ENCODE measurements at regions not wholly inside any gene's neighbourhood (a gene's known extent, or its start where the extent isn't known, plus 50 kb on each side); places are given as distances from the start of the nearest gene placed in this dataset.

GRCh38 chr12:111219440-111219839 is 149.5 kb downstream of the PHETA1 start:
- H3K27ac ChIP-seq (ENCODE audit: low read depth, low read length) = no peak overlapping the region
- peaks cover 6% of the 10 kb centered on the region for H3K27me3 ChIP-seq (ENCODE audit: insufficient read depth, low read length)
- no peaks in the 10 kb centered on the region for H3K4me1 ChIP-seq (ENCODE audit: insufficient read depth, low read length)
- no peak for TF ChIP-seq EZH2 (IDR thresholded peaks at IDR 0.05; ENCODE audit: insufficient read depth, low read length)
- TF ChIP-seq, protein P1, sequence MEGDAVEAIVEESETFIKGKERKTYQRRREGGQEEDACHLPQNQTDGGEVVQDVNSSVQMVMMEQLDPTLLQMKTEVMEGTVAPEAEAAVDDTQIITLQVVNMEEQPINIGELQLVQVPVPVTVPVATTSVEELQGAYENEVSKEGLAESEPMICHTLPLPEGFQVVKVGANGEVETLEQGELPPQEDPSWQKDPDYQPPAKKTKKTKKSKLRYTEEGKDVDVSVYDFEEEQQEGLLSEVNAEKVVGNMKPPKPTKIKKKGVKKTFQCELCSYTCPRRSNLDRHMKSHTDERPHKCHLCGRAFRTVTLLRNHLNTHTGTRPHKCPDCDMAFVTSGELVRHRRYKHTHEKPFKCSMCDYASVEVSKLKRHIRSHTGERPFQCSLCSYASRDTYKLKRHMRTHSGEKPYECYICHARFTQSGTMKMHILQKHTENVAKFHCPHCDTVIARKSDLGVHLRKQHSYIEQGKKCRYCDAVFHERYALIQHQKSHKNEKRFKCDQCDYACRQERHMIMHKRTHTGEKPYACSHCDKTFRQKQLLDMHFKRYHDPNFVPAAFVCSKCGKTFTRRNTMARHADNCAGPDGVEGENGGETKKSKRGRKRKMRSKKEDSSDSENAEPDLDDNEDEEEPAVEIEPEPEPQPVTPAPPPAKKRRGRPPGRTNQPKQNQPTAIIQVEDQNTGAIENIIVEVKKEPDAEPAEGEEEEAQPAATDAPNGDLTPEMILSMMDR (IDR thresholded peaks at IDR 0.05; ENCODE audit: insufficient read depth, low read depth, low read length) = no peak
- no peak overlapping the region for H3K9ac ChIP-seq (ENCODE audit: low read length)
- H3K79me2 ChIP-seq (ENCODE audit: insufficient read depth, low read length) = no peaks in the 10 kb centered on the region
- H3K36me3 ChIP-seq (ENCODE audit: insufficient read depth, low read length) = no peaks in the 10 kb centered on the region
- no peaks in the 10 kb centered on the region for H3K9me3 ChIP-seq (ENCODE audit: insufficient read depth, low read depth, low read length)
- H3K4me2 ChIP-seq (ENCODE audit: low read length) = no peak overlapping the region
- DNase-seq (ENCODE audit: low read depth) = no peak
- Mint-ChIP-seq H3K27ac (ENCODE audit: unreplicated experiment) (no peak overlapping the region), H3K4me3 (ENCODE audit: unreplicated experiment) (no peak overlapping the region), H3K4me1 (ENCODE audit: low read depth, unreplicated experiment) (no peaks in the 10 kb centered on the region), H3K27me3 (ENCODE audit: low read depth, unreplicated experiment) (peaks cover 29% of the 10 kb centered on the region), H3K36me3 (ENCODE audit: low read depth, unreplicated experiment) (no peaks in the 10 kb centered on the region), H3K9me3 (ENCODE audit: unreplicated experiment) (peaks cover 2% of the 10 kb centered on the region)
- H4K20me1 ChIP-seq (ENCODE audit: insufficient read depth, low read length) = no peaks in the 10 kb centered on the region
- no peak overlapping the region for H2AFZ ChIP-seq (ENCODE audit: low read depth, low read length)
- FAIRE-seq = no peak
- no peak overlapping the region for H3K4me3 ChIP-seq (ENCODE audit: insufficient read depth, low read depth, low read length)

- Histone ChIP-seq H3K79me2 (ENCODE audit: insufficient read depth, low read length) (no peaks in the 10 kb centered on the region), H3K36me3 (ENCODE audit: insufficient read depth, low read length) (no peaks in the 10 kb centered on the region), H4K20me1 (ENCODE audit: insufficient read depth, low read length) (no peaks in the 10 kb centered on the region), H2AFZ (ENCODE audit: low read depth, low read length) (no peak overlapping the region), H3K9me3 (ENCODE audit: insufficient read depth, low read depth, low read length) (no peaks in the 10 kb centered on the region), H3K4me3 (ENCODE audit: insufficient read depth, low read depth, low read length) (no peak overlapping the region), H3K9ac (ENCODE audit: low read length) (no peak overlapping the region), H3K4me1 (ENCODE audit: insufficient read depth, low read length) (no peaks in the 10 kb centered on the region), H3K4me2 (ENCODE audit: low read length) (no peak overlapping the region), H3K27me3 (ENCODE audit: insufficient read depth, low read length) (peaks cover 6% of the 10 kb centered on the region), H3K27ac (ENCODE audit: low read depth, low read length) (no peak overlapping the region)
- no peak for FAIRE-seq
- DNase-seq (ENCODE audit: low read depth) = no peak
- peaks cover 2% of the 10 kb centered on the region for H3K9me3 Mint-ChIP-seq (ENCODE audit: unreplicated experiment)
- H3K27ac Mint-ChIP-seq (ENCODE audit: unreplicated experiment) = no peak overlapping the region
- TF ChIP-seq EZH2 (IDR thresholded peaks at IDR 0.05; ENCODE audit: insufficient read depth, low read length) = no peak
- TF ChIP-seq, protein P1 (IDR thresholded peaks at IDR 0.05; ENCODE audit: insufficient read depth, low read depth, low read length) = no peak
- H3K36me3 Mint-ChIP-seq (ENCODE audit: low read depth, unreplicated experiment) = no peaks in the 10 kb centered on the region
- no peaks in the 10 kb centered on the region for H3K4me1 Mint-ChIP-seq (ENCODE audit: low read depth, unreplicated experiment)
- no peak overlapping the region for H3K4me3 Mint-ChIP-seq (ENCODE audit: unreplicated experiment)
- peaks cover 31% of the 10 kb centered on the region for H3K27me3 Mint-ChIP-seq (ENCODE audit: low read depth, unreplicated experiment)
Observed at GRCh38 chr12:111218499-111218898, 150.4 kb downstream of the PHETA1 start.

DNA sequence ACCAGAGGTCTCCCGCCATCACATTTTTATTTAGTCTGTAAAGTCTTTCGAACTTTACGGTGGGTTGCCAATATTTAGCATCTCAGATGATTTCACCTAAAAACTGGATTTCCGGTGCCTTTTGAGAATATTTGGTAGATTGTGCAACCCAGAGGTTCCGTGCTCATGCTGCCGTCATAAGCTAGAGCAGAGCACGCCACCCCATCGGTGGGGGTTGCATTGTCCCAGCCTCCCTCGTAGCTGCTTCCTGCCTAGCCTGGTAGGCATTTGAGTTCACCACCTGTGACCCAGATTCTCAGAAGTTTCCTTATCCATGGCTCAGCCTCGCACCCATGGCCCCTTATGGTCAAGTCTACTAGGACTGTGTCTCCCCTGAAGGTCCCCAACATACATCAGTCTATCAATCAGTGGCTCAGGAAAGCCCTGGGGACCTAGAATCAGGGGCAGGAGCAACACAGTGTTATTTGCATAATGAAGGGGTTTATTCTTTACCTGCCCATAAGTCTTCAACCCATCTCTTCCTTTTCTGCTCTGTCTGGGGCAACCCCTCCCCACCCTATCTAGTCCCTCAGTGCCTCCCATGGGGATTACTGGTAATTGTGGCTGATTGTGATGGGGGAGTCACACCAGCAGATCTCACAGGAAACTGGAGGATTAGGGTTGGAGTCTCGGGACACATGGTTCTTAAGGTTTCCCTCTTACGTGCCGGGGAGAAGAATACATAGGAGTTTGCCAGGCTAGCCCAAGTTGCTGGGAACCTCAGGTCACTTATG is 152.3 kb downstream of the PHETA1 start:
- H3K27me3 ChIP-seq (ENCODE audit: insufficient read depth, low read length) = peaks cover 6% of the 10 kb centered on the region
- Mint-ChIP-seq H3K4me3 (ENCODE audit: unreplicated experiment) (no peak overlapping the region), H3K9me3 (ENCODE audit: unreplicated experiment) (peaks cover 2% of the 10 kb centered on the region), H3K27me3 (ENCODE audit: low read depth, unreplicated experiment) (peaks cover 33% of the 10 kb centered on the region), H3K36me3 (ENCODE audit: low read depth, unreplicated experiment) (no peaks in the 10 kb centered on the region), H3K27ac (ENCODE audit: unreplicated experiment) (no peak overlapping the region), H3K4me1 (ENCODE audit: low read depth, unreplicated experiment) (no peaks in the 10 kb centered on the region)
- TF ChIP-seq EZH2 (IDR thresholded peaks at IDR 0.05; ENCODE audit: insufficient read depth, low read length) = no peak
- TF ChIP-seq, protein P1 (IDR thresholded peaks at IDR 0.05; ENCODE audit: insufficient read depth, low read depth, low read length) = no peak
- H4K20me1 ChIP-seq (ENCODE audit: insufficient read depth, low read length) = no peaks in the 10 kb centered on the region
- H3K9me3 ChIP-seq (ENCODE audit: insufficient read depth, low read depth, low read length) = no peaks in the 10 kb centered on the region
- H3K27ac ChIP-seq (ENCODE audit: low read depth, low read length) = no peak overlapping the region
- H3K4me2 ChIP-seq (ENCODE audit: low read length) = no peak overlapping the region
- H3K9ac ChIP-seq (ENCODE audit: low read length) = no peak overlapping the region
- no peaks in the 10 kb centered on the region for H3K79me2 ChIP-seq (ENCODE audit: insufficient read depth, low read length)
- H3K4me3 ChIP-seq (ENCODE audit: insufficient read depth, low read depth, low read length) = no peak overlapping the region
- no peaks in the 10 kb centered on the region for H3K36me3 ChIP-seq (ENCODE audit: insufficient read depth, low read length)
- DNase-seq (ENCODE audit: low read depth) (no peak), FAIRE-seq (no peak)
- no peak overlapping the region for H2AFZ ChIP-seq (ENCODE audit: low read depth, low read length)
- no peaks in the 10 kb centered on the region for H3K4me1 ChIP-seq (ENCODE audit: insufficient read depth, low read length)
